ENCODE measurements at regions not wholly inside any gene's neighbourhood (a gene's known extent, or its start where the extent isn't known, plus 50 kb on each side); places are given as distances from the start of the nearest gene placed in this dataset.
"Not testable (repeated sequence)": the region's sequence is repeated elsewhere in the genome, so short reads cannot be mapped to it uniquely, and the experiment has no call there.

GRCh38 chr4:49523816-49524765 lies 538.0 kb downstream of the CWH43 start:
- not testable (repeated sequence) for DNase-seq, H3K9me3 Mint-ChIP-seq

GRCh38 chr4:49558916-49559676 lies 573.0 kb downstream of the CWH43 start:
- ATAC-seq; H3K36me3 Mint-ChIP-seq (ENCODE audit: insufficient read depth); DNase-seq; H3K9me3 Mint-ChIP-seq; H3K27me3 Mint-ChIP-seq (ENCODE audit: low read depth); H3K4me3 Mint-ChIP-seq; H3K4me1 Mint-ChIP-seq (ENCODE audit: low read depth): not testable (repeated sequence)

More at GRCh38 chr4:49523816-49524765, 538.0 kb downstream of the CWH43 start:
- H3K4me3 Mint-ChIP-seq; H3K27me3 Mint-ChIP-seq (ENCODE audit: low read depth); H3K4me1 Mint-ChIP-seq (ENCODE audit: low read depth); H3K36me3 Mint-ChIP-seq (ENCODE audit: insufficient read depth); ATAC-seq: not testable (repeated sequence)

- ATAC-seq; H3K36me3 Mint-ChIP-seq (ENCODE audit: insufficient read depth); H3K27me3 Mint-ChIP-seq (ENCODE audit: low read depth); H3K9me3 Mint-ChIP-seq; H3K4me1 Mint-ChIP-seq (ENCODE audit: low read depth); DNase-seq; H3K4me3 Mint-ChIP-seq: not testable (repeated sequence)
Observed at GRCh38 chr4:49560131-49560816, 574.2 kb downstream of the CWH43 start.

GRCh38 chr4:49560883-49561282 lies 574.8 kb downstream of the CWH43 start:
- DNase-seq; ATAC-seq; H3K4me3 Mint-ChIP-seq; H3K27me3 Mint-ChIP-seq (ENCODE audit: low read depth); H3K36me3 Mint-ChIP-seq (ENCODE audit: insufficient read depth); H3K9me3 Mint-ChIP-seq; H3K4me1 Mint-ChIP-seq (ENCODE audit: low read depth): not testable (repeated sequence)

GRCh38 chr4:49570248-49570647 lies 584.2 kb downstream of the CWH43 start:
- peaks cover 26% of the 10 kb centered on the region for H3K9me3 Mint-ChIP-seq
- not testable (repeated sequence) for DNase-seq; H3K4me1 Mint-ChIP-seq (ENCODE audit: low read depth); H3K36me3 Mint-ChIP-seq (ENCODE audit: insufficient read depth); H3K27me3 Mint-ChIP-seq (ENCODE audit: low read depth); ATAC-seq; H3K4me3 Mint-ChIP-seq

- H3K36me3 Mint-ChIP-seq (ENCODE audit: insufficient read depth) = not testable (repeated sequence)
- H3K9me3 Mint-ChIP-seq = peaks cover 26% of the 10 kb centered on the region
Observed at GRCh38 chr4:49573666-49574215, 587.7 kb downstream of the CWH43 start.

GRCh38 chr4:49575250-49575649 lies 589.2 kb downstream of the CWH43 start:
- not testable (repeated sequence) for H3K4me3 Mint-ChIP-seq; ATAC-seq; DNase-seq; H3K36me3 Mint-ChIP-seq (ENCODE audit: insufficient read depth); H3K4me1 Mint-ChIP-seq (ENCODE audit: low read depth); H3K27me3 Mint-ChIP-seq (ENCODE audit: low read depth)
- peaks cover 21% of the 10 kb centered on the region for H3K9me3 Mint-ChIP-seq

More at GRCh38 chr4:49573666-49574215, 587.7 kb downstream of the CWH43 start:
- DNase-seq; H3K4me3 Mint-ChIP-seq; H3K27me3 Mint-ChIP-seq (ENCODE audit: low read depth); H3K4me1 Mint-ChIP-seq (ENCODE audit: low read depth); ATAC-seq: not testable (repeated sequence)

- not testable (repeated sequence) for H3K9me3 Mint-ChIP-seq; DNase-seq; H3K4me1 Mint-ChIP-seq (ENCODE audit: low read depth); H3K27me3 Mint-ChIP-seq (ENCODE audit: low read depth); H3K4me3 Mint-ChIP-seq; ATAC-seq; H3K36me3 Mint-ChIP-seq (ENCODE audit: insufficient read depth)
Observed at GRCh38 chr4:49578371-49578770, 592.3 kb downstream of the CWH43 start.

- H3K9me3 Mint-ChIP-seq; H3K4me1 Mint-ChIP-seq (ENCODE audit: low read depth); H3K4me3 Mint-ChIP-seq; DNase-seq; H3K36me3 Mint-ChIP-seq (ENCODE audit: insufficient read depth); ATAC-seq; H3K27me3 Mint-ChIP-seq (ENCODE audit: low read depth): not testable (repeated sequence)
Observed at GRCh38 chr4:49578899-49579298, 592.8 kb downstream of the CWH43 start.

GRCh38 chr4:49580166-49580565 lies 594.1 kb downstream of the CWH43 start:
- H3K4me3 Mint-ChIP-seq; H3K4me1 Mint-ChIP-seq (ENCODE audit: low read depth); ATAC-seq; H3K9me3 Mint-ChIP-seq; H3K27me3 Mint-ChIP-seq (ENCODE audit: low read depth); DNase-seq; H3K36me3 Mint-ChIP-seq (ENCODE audit: insufficient read depth): not testable (repeated sequence)

- not testable (repeated sequence) for H3K9me3 Mint-ChIP-seq; DNase-seq; ATAC-seq; H3K27me3 Mint-ChIP-seq (ENCODE audit: low read depth); H3K4me1 Mint-ChIP-seq (ENCODE audit: low read depth); H3K4me3 Mint-ChIP-seq; H3K36me3 Mint-ChIP-seq (ENCODE audit: insufficient read depth)
Observed at GRCh38 chr4:49588401-49588800, 602.3 kb downstream of the CWH43 start.

GRCh38 chr4:49618436-49618835 lies 632.4 kb downstream of the CWH43 start:
- ATAC-seq; H3K4me3 Mint-ChIP-seq; H3K27me3 Mint-ChIP-seq (ENCODE audit: low read depth); H3K36me3 Mint-ChIP-seq (ENCODE audit: insufficient read depth); DNase-seq; H3K9me3 Mint-ChIP-seq; H3K4me1 Mint-ChIP-seq (ENCODE audit: low read depth): not testable (repeated sequence)

GRCh38 chr4:49626478-49626877 lies 640.4 kb downstream of the CWH43 start:
- H3K36me3 Mint-ChIP-seq (ENCODE audit: insufficient read depth); DNase-seq; H3K4me3 Mint-ChIP-seq; H3K27me3 Mint-ChIP-seq (ENCODE audit: low read depth); H3K4me1 Mint-ChIP-seq (ENCODE audit: low read depth); ATAC-seq: not testable (repeated sequence)
- H3K9me3 Mint-ChIP-seq = peaks cover 12% of the 10 kb centered on the region
